CD4-positive, alpha-beta T cell (primary cell): ENCODE measurements at regions not wholly inside any gene's neighbourhood (a gene's known extent, or its start where the extent isn't known, plus 50 kb on each side); places are given as distances from the start of the nearest gene placed in this dataset.

ENCODE experiments used
- ATAC-seq: fragments of 200-7000 bp; cut with Tn5 transposase; one replicate; pipeline ENCODE4 v1.10.0; 2022; ENCODE audit warnings: mild to moderate bottlenecking; ENCODE audit not compliant: poor library complexity
- CTCF ChIA-PET: fragments of 350-600 bp; sonication (Branson Sonifier 250); formaldehyde crosslinking; loops from one replicate; lab custom pipeline; 2021; ENCODE audit warnings: antibody characterized with exemption, inconsistent platforms; lab: Charles Lee
- POLR2A ChIA-PET: fragments of 350-600 bp; sonication (Branson Sonifier 250); formaldehyde crosslinking; loops from one replicate; lab custom pipeline; 2021; ENCODE audit warnings: antibody characterized with exemption, inconsistent platforms; lab: Charles Lee
- DNase-seq, 14 experiments: peaks; one replicate each; pipeline ENCODE4 v3.0.0-alpha.2; 2013 to 2020; ENCODE audit warnings: mixed read lengths in 2 of 14
- H3K27ac ChIP-seq, 2 donors: one replicate each; pipeline versions ENCODE4 v1.5.1 to v1.7.0; 2013; ENCODE audit warnings: low read length in 2 of 2, low read depth in 1 of 2, mild to moderate bottlenecking in 1 of 2
- H3K27me3 ChIP-seq, 2 experiments: 1 replicate in 1 of 2; 2 replicates in 1 of 2; pipeline versions ENCODE4 v1.6.1 to v1.7.0; 2013; ENCODE audit warnings: low read length in 2 of 2, control low read depth in 1 of 2, mild to moderate bottlenecking in 1 of 2, moderate library complexity in 1 of 2; ENCODE audit not compliant: insufficient read depth in 2 of 2, control insufficient read depth in 1 of 2
- H3K36me3 ChIP-seq: one replicate; pipeline ENCODE4 v1.6.1; 2013; ENCODE audit warnings: low read length, control low read depth; ENCODE audit not compliant: insufficient read depth
- H3K4me1 ChIP-seq: one replicate; pipeline ENCODE4 v1.6.1; 2013; ENCODE audit warnings: low read length, control low read depth; ENCODE audit not compliant: insufficient read depth
- H3K4me3 ChIP-seq: one replicate; pipeline ENCODE4 v1.5.1; 2013; ENCODE audit warnings: mild to moderate bottlenecking, low read length, moderate library complexity
- H3K9me3 ChIP-seq, 2 experiments: 1 replicate in 1 of 2; 2 replicates in 1 of 2; pipeline versions ENCODE4 v1.6.1 to v1.7.0; 2013; ENCODE audit warnings: low read length in 2 of 2, mild to moderate bottlenecking in 2 of 2, control low read depth in 1 of 2, moderate library complexity in 1 of 2; ENCODE audit not compliant: control insufficient read depth in 1 of 2, insufficient read depth in 1 of 2
- H3K27ac Mint-ChIP-seq: one replicate; pipeline ENCODE4 v1.8.0; 2020; ENCODE audit warnings: mixed read lengths
- H3K27me3 Mint-ChIP-seq: one replicate; pipeline ENCODE4 v1.8.0; 2021; ENCODE audit warnings: mixed read lengths
- H3K36me3 Mint-ChIP-seq: one replicate; pipeline ENCODE4 v1.8.0; 2021; ENCODE audit warnings: low read depth, mixed read lengths
- H3K4me1 Mint-ChIP-seq: one replicate; pipeline ENCODE4 v1.8.0; 2021; ENCODE audit warnings: low read depth, mixed read lengths
- H3K4me3 Mint-ChIP-seq: one replicate; pipeline ENCODE4 v1.8.0; 2020; ENCODE audit warnings: mild to moderate bottlenecking, mixed read lengths
- H3K9me3 Mint-ChIP-seq: one replicate; pipeline ENCODE4 v1.8.0; 2020; ENCODE audit warnings: mixed read lengths
- intact Hi-C, 2 experiments: fragments of 100-400 bp; cut with DNase I in 1 of 2; cut with micrococcal nuclease in 1 of 2; formaldehyde crosslinking; loops; one replicate each; pipeline versions ENCODE4 v1.15.1 to v1.9.0; 2023 to 2025; cut with DNase I, micrococcal nuclease
- TF ChIP-seq, protein P1 (sequence below): fragments of 200-600 bp; IDR thresholded peaks from one replicate; pipeline ENCODE4 v1.8.0; 2022; ENCODE audit warnings: antibody characterized with exemption, mild to moderate bottlenecking

DNA sequence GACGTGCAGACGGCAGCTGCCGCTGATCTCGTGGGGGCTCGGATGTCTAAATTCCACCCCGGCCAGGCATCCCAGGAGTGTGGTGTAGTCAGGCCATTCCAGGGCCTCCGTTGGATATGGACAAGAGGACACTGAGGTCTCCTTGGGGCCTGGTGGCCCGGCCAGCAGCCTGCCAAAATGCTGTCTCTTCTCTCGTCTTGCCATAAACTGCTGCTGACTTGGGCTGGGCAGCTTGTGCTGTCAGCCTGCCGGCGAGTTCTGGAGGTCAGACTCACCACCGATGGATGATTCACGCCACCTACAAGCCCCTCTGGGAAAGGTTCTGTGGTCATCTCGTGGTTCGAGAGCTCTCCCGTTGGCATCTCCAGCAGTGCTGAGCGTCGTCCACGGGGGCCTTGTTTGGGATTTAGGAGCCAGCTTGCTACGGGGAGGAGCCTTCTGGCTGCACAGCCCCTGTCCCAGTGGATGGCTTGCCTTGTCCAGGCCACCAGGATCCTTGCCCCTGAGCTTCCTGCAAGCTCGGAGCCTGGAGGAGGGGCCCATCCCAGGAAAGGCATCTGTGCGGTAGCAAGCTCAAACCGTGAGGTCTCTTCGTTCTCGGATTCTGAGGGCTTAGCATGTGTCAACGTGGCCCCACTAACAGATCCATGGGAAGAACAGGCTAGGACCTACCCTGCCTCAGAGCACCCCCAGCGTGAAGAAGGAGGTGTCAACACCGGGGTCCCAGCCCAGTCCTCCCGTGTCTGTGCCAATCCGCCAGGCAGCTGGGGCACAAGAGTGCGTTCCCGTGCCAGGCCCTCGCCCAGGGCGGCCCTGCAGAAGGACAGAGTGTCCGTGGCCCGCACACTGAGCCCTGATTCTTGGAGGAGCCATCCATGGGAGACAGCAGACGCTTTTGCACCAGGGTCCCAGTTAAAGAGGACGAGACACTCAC lies 1114.1 kb downstream of the BRD1 start:
- no peak overlapping the region for H3K27ac ChIP-seq
- H3K36me3 ChIP-seq = no peaks in the 10 kb centered on the region
- H3K9me3 ChIP-seq = peaks cover 0 to 32% of the 10 kb centered on the region in 2 experiments
- Mint-ChIP-seq H3K27me3 (peaks cover 9% of the 10 kb centered on the region), H3K9me3 (peaks cover 5% of the 10 kb centered on the region), H3K27ac (no peak overlapping the region), H3K4me3 (no peak overlapping the region), H3K4me1 (no peaks in the 10 kb centered on the region), H3K36me3 (no peaks in the 10 kb centered on the region)
- H3K4me1 ChIP-seq = no peaks in the 10 kb centered on the region
- H3K4me3 ChIP-seq = no peak overlapping the region
- POLR2A ChIA-PET = no interaction called here
- DNase-seq = no peak
- CTCF ChIA-PET = no interaction called here
- ATAC-seq = no peak
- intact Hi-C loops = no loop called here
- TF ChIP-seq, protein P1, sequence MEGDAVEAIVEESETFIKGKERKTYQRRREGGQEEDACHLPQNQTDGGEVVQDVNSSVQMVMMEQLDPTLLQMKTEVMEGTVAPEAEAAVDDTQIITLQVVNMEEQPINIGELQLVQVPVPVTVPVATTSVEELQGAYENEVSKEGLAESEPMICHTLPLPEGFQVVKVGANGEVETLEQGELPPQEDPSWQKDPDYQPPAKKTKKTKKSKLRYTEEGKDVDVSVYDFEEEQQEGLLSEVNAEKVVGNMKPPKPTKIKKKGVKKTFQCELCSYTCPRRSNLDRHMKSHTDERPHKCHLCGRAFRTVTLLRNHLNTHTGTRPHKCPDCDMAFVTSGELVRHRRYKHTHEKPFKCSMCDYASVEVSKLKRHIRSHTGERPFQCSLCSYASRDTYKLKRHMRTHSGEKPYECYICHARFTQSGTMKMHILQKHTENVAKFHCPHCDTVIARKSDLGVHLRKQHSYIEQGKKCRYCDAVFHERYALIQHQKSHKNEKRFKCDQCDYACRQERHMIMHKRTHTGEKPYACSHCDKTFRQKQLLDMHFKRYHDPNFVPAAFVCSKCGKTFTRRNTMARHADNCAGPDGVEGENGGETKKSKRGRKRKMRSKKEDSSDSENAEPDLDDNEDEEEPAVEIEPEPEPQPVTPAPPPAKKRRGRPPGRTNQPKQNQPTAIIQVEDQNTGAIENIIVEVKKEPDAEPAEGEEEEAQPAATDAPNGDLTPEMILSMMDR = no peak
- no peaks in the 10 kb centered on the region for H3K27me3 ChIP-seq

DNA sequence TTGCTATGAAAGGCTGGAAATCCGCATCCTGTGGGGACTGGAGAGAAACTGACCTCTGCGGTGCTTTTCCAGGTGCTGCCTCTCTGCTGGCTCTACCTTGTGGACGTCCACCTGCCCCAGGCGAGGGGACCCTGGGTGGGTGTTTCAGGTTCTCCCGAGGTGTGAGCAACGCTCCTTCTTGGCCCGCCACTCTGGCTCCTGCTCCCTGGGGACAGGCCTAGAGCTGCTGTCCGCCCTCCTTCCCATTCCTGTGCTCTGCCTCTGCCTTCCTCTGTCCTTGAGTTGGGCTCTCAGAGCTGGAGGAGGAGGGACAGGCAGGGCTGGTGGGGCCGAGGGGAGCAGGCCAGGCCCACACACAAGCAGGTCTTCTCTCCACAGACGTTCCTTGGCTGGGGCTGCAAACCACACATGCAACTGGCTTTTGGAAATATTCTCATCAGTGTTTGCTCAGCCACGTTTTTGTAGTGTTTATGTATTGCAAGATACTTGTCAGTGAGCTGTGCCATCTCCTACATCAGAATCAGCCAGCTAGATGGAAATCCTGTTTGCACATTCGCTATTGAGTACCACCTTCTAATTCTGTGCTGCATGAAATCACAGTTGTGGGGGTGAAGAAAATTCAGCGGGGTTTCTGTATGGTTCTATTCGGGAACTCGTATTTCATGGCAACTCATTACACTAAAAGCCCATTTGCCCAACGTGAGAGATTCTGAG lies 1115.0 kb downstream of the BRD1 start:
- CTCF ChIA-PET = no interaction called here
- H3K36me3 Mint-ChIP-seq = no peaks in the 10 kb centered on the region

DNA sequence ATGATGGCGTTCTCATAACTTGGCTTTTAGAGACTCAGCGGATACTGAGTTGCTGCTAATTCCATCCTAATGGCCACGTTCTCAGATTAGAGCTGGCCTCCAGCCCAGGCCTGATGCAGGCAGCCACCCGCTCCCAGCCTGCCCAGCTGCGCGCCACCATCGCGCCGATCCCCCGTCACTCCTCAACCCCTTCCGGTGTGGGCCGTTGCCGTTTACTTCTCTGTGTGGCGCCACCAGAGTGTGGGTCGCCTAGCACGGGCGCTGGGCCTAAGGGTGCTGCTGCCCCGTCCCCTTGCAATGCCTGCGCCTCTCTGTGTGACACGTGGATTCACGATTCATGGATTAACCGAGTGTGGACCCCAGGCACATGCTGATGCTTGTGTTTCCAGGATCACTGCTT lies 1116.0 kb downstream of the BRD1 start:
- no peaks in the 10 kb centered on the region for H3K4me1 ChIP-seq
- Mint-ChIP-seq H3K4me1 (no peaks in the 10 kb centered on the region), H3K27ac (no peak overlapping the region), H3K36me3 (no peaks in the 10 kb centered on the region), H3K9me3 (peaks cover 5% of the 10 kb centered on the region), H3K4me3 (no peak overlapping the region), H3K27me3 (peaks cover 2% of the 10 kb centered on the region)
- no peak overlapping the region for H3K4me3 ChIP-seq
- H3K27me3 ChIP-seq = no peaks in the 10 kb centered on the region
- peaks cover 0 to 23% of the 10 kb centered on the region in 2 experiments for H3K9me3 ChIP-seq
- H3K27ac ChIP-seq = no peak overlapping the region
- intact Hi-C loops = no loop called here
- TF ChIP-seq, protein P1 = no peak
- ATAC-seq (no peak), DNase-seq (no peak)
- H3K36me3 ChIP-seq = no peaks in the 10 kb centered on the region
- ChIA-PET POLR2A (no interaction called here), CTCF (no interaction called here)

More for the DNA sequence above, 1115.0 kb downstream of the BRD1 start:
- POLR2A ChIA-PET = no interaction called here
- H3K27ac ChIP-seq = no peak overlapping the region
- H3K4me3 Mint-ChIP-seq = no peak overlapping the region
- no peaks in the 10 kb centered on the region for H3K27me3 ChIP-seq
- no peak for DNase-seq
- H3K9me3 Mint-ChIP-seq = peaks cover 5% of the 10 kb centered on the region
- H3K27ac Mint-ChIP-seq = no peak overlapping the region
- ATAC-seq = no peak
- no peaks in the 10 kb centered on the region for H3K4me1 Mint-ChIP-seq
- no peaks in the 10 kb centered on the region for H3K4me1 ChIP-seq
- H3K36me3 ChIP-seq = no peaks in the 10 kb centered on the region
- H3K4me3 ChIP-seq = no peak overlapping the region
- intact Hi-C loops = no loop called here
- peaks cover 0 to 24% of the 10 kb centered on the region in 2 experiments for H3K9me3 ChIP-seq
- TF ChIP-seq, protein P1 = no peak
- H3K27me3 Mint-ChIP-seq = peaks cover 8% of the 10 kb centered on the region
